ENCODE measurements at regions not wholly inside any gene's neighbourhood (a gene's known extent, or its start where the extent isn't known, plus 50 kb on each side); places are given as distances from the start of the nearest gene placed in this dataset.
"Not testable (repeated sequence)": the region's sequence is repeated elsewhere in the genome, so short reads cannot be mapped to it uniquely, and the experiment has no call there.

DNA sequence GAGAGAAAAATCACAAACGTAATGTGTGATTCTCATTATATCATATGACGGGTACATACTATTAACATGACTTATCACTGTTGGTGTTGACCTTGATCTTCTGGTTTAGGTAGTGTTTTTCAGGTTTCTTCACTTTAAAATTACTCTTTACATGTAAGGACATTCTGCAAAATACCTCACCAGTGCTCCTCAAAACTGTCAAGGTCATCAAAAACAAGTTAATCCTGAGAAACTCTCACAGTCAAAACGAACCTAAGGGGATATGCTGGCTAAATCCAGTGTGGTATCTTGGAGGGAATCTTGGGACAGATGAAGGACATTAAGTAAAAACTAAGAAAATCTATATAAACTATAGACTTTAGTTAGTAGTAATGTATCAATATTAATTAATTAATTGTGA, 499.8 kb downstream of the IRS1 start:
- Histone ChIP-seq H3K4me1 (no peaks in the 10 kb centered on the region), H3K27ac (no peak overlapping the region), H3K36me3 (no peaks in the 10 kb centered on the region), H3K9me3 (no peaks in the 10 kb centered on the region), H3K4me3 (no peak overlapping the region), H3K27me3 (no peaks in the 10 kb centered on the region)
- DNase-seq = no peak
- TF ChIP-seq, protein P1, sequence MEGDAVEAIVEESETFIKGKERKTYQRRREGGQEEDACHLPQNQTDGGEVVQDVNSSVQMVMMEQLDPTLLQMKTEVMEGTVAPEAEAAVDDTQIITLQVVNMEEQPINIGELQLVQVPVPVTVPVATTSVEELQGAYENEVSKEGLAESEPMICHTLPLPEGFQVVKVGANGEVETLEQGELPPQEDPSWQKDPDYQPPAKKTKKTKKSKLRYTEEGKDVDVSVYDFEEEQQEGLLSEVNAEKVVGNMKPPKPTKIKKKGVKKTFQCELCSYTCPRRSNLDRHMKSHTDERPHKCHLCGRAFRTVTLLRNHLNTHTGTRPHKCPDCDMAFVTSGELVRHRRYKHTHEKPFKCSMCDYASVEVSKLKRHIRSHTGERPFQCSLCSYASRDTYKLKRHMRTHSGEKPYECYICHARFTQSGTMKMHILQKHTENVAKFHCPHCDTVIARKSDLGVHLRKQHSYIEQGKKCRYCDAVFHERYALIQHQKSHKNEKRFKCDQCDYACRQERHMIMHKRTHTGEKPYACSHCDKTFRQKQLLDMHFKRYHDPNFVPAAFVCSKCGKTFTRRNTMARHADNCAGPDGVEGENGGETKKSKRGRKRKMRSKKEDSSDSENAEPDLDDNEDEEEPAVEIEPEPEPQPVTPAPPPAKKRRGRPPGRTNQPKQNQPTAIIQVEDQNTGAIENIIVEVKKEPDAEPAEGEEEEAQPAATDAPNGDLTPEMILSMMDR (IDR thresholded peaks at IDR 0.05) = no peak
- 53 to 80% methylated on average over 3 of the region's 3 CpGs for WGBS, 2 donors
- ATAC-seq = no peak
- intact Hi-C loops (cut with DNase I) = no loop called here

DNA sequence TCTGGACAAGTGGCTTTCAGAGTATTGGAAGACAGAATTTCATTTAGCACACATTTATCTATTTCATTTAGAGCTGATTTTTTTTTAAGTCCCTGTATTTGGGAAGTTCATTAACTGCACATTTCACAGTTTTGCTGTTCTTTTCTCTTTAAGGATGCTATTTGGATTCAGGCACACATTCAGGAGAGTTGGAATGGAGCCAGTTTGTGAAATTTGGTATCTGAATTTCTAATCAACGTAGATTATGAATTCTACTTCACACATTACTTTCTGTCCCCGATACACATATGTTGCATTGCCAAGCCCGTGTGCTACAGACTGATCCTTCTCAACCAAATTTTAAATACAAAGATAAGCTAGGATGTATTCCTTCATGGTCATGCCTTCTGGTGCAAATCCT, 503.9 kb downstream of the IRS1 start:
- ATAC-seq (no peak), DNase-seq (no peak)
- Histone ChIP-seq H3K36me3 (no peaks in the 10 kb centered on the region), H3K27me3 (no peaks in the 10 kb centered on the region), H3K4me3 (no peak overlapping the region), H3K27ac (no peak overlapping the region), H3K4me1 (no peaks in the 10 kb centered on the region), H3K9me3 (peaks cover 0 to 26% (median 11%) of the 10 kb centered on the region in 11 donors)
- intact Hi-C loops (cut with DNase I) = no loop called here
- TF ChIP-seq, protein P1 (IDR thresholded peaks at IDR 0.05) = no peak
- 61 to 78% methylated on average over 3 of the region's 3 CpGs for WGBS, 2 donors

DNA sequence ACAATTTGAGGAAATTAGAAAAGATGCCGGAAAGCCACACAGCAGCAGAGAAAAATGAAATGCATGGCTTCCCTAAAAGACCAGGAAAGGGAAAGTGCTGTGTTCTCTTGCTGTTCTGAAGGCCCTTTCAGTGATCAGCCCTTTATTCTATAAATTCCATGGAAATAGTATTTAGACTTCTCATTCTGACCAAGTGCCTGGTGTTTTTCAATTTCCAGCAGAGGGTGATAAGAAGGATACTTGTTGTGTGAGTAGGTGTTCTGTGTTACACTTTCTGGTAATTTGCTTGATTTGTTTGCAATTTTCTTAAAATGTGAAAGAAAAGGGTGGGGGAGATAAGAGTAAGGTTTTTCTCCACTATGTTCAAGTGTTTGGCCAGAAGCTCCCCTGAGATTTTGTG, 504.5 kb downstream of the IRS1 start:
- no peaks in the 10 kb centered on the region for H3K27me3 ChIP-seq
- ATAC-seq (no peak), DNase-seq (no peak)
- WGBS, 2 donors = 0 to 30% methylated on average over 1 of the region's 1 CpG
- H3K27ac ChIP-seq = no peak overlapping the region
- no peaks in the 10 kb centered on the region for H3K36me3 ChIP-seq
- TF ChIP-seq, protein P1 (IDR thresholded peaks at IDR 0.05) = no peak
- intact Hi-C loops (cut with DNase I) = no loop called here
- no peak overlapping the region for H3K4me3 ChIP-seq
- peaks cover 0 to 30% (median 12%) of the 10 kb centered on the region in 11 donors for H3K9me3 ChIP-seq
- no peaks in the 10 kb centered on the region for H3K4me1 ChIP-seq

DNA sequence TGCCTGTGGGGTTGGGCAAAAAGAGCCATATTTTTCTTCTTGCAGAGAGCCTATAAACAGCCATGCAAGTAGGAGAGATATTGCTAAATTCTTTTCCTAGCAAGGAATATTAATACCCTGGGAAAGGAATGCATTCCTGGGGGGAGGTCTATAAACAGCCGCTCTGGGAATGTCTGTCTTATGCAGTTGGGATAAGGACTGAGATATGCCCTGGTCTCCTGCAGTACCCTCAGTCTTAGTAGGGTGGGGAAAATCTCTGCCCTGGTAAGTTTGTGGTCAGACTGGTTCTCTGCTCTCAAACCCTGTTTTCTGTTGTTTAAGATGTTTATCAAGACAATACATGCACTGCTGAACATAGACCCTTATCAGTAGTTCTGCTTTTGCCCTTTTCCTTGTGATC, 508.3 kb downstream of the IRS1 start:
- 88 to 93% methylated on average over 1 of the region's 1 CpG for WGBS, 2 donors
- H3K27me3 ChIP-seq; ATAC-seq; intact Hi-C loops (cut with DNase I); H3K4me3 ChIP-seq; H3K4me1 ChIP-seq; H3K27ac ChIP-seq; H3K36me3 ChIP-seq; DNase-seq: not testable (repeated sequence)
- H3K9me3 ChIP-seq = peaks cover 0 to 34% (median 12%) of the 10 kb centered on the region in 11 donors

DNA sequence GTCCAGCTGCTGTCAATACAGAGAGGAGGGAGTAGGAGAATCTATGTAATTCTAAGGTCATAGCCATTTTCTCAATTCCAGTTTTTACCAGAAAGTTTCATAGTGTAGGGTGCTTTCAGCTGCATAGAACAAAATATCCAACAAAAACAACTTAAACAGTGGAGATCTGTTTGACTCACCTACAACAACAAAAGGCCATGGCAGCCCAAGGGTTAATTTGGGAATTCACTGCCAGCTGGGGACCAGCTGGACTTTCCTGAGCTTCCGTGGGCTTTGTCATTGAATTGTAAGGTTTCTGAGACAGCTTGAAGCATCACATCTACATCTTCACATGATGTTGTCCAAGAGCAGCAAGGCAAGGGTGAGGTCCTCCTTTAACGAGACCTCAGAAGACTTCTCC, 512.7 kb downstream of the IRS1 start:
- WGBS, 2 donors = 60 to 71% methylated on average over 2 of the region's 2 CpGs
- no peaks in the 10 kb centered on the region for H3K4me1 ChIP-seq
- H3K36me3 ChIP-seq = no peaks in the 10 kb centered on the region
- no peaks in the 10 kb centered on the region for H3K27me3 ChIP-seq
- H3K4me3 ChIP-seq = no peak overlapping the region
- ATAC-seq = no peak
- peaks cover 0 to 24% (median 11%) of the 10 kb centered on the region in 11 donors for H3K9me3 ChIP-seq
- no peak for DNase-seq
- H3K27ac ChIP-seq = no peak overlapping the region
- TF ChIP-seq, protein P1 (IDR thresholded peaks at IDR 0.05) = no peak
- intact Hi-C loops (cut with DNase I) = no loop called here
